ENCODE measurements at regions not wholly inside any gene's neighbourhood (a gene's known extent, or its start where the extent isn't known, plus 50 kb on each side); places are given as distances from the start of the nearest gene placed in this dataset.
"Not testable (repeated sequence)": the region's sequence is repeated elsewhere in the genome, so short reads cannot be mapped to it uniquely, and the experiment has no call there.

DNA sequence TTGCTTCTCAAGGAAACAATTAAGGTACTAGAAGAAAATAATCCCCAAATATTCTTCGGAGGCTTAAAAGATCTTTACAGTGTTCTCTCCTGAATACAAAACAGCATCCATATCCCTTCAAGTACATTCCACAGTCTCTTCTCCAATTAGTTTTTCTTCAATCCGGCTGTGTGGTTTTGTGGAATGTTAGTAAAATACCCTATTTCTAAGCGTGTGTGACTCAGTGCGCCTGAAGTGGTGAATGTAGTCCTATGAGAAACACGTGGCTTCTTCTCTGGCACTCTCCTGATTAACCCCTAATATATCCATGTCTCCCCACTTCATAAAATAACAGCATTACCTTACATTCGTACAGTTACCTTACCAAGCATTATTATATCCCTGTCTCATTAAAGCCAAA, 570.2 kb downstream of the ARL4A start:
- no peak for DNase-seq (ENCODE audit: low spot score in 2 of 2)
- TF ChIP-seq POLR2A (IDR thresholded peaks at IDR 0.05) (no peak), POLR2AphosphoS5 (IDR thresholded peaks at IDR 0.05) (no peak), EP300 (IDR thresholded peaks at IDR 0.05) (no peak)
- TF ChIP-seq, protein P1, sequence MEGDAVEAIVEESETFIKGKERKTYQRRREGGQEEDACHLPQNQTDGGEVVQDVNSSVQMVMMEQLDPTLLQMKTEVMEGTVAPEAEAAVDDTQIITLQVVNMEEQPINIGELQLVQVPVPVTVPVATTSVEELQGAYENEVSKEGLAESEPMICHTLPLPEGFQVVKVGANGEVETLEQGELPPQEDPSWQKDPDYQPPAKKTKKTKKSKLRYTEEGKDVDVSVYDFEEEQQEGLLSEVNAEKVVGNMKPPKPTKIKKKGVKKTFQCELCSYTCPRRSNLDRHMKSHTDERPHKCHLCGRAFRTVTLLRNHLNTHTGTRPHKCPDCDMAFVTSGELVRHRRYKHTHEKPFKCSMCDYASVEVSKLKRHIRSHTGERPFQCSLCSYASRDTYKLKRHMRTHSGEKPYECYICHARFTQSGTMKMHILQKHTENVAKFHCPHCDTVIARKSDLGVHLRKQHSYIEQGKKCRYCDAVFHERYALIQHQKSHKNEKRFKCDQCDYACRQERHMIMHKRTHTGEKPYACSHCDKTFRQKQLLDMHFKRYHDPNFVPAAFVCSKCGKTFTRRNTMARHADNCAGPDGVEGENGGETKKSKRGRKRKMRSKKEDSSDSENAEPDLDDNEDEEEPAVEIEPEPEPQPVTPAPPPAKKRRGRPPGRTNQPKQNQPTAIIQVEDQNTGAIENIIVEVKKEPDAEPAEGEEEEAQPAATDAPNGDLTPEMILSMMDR (IDR thresholded peaks at IDR 0.05) = no peak
- Histone ChIP-seq H3K4me3 (no peak overlapping the region), H3K27me3 (no peaks in the 10 kb centered on the region), H3K4me1 (no peaks in the 10 kb centered on the region), H3K9me3 (no peaks in the 10 kb centered on the region), H3K36me3 (no peaks in the 10 kb centered on the region), H3K27ac (no peak overlapping the region)
- 76% methylated on average over 6 of the region's 6 CpGs for WGBS

GRCh38 chr7:13258386-13258785, 571.0 kb downstream of the ARL4A start:
- H3K27me3 ChIP-seq = no peaks in the 10 kb centered on the region
- 91% methylated on average over 2 of the region's 2 CpGs for WGBS

DNA sequence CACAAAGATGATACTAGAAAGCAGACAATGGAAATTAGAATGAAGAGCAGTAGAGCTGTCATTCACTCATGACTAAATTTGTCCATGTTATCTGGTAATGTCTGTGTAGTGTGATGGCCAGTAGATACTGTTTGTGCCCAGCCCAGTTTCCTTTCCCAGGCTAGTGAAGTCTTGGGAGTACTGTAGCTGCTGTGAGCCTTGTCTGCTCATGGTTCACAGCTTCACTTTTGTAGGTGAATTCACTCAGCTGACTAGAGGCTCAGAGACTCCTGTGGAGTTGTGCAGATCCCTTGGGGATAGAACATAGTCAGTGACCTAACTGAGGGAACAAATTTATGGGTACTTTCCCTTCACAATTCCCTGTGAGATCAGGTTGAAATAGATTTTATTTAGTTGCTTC, 572.5 kb downstream of the ARL4A start:
- no peaks in the 10 kb centered on the region for H3K4me1 ChIP-seq
- no peaks in the 10 kb centered on the region for H3K36me3 ChIP-seq
- H3K4me3 ChIP-seq = no peak overlapping the region
- H3K27ac ChIP-seq = no peak overlapping the region
- TF ChIP-seq EP300 (IDR thresholded peaks at IDR 0.05) (no peak), POLR2A (IDR thresholded peaks at IDR 0.05) (no peak), POLR2AphosphoS5 (IDR thresholded peaks at IDR 0.05) (no peak)
- TF ChIP-seq, protein P1 (IDR thresholded peaks at IDR 0.05) = no peak
- no peaks in the 10 kb centered on the region for H3K9me3 ChIP-seq
- H3K27me3 ChIP-seq = no peaks in the 10 kb centered on the region
- DNase-seq (ENCODE audit: low spot score in 2 of 2) = no peak

More at GRCh38 chr7:13258386-13258785, 571.0 kb downstream of the ARL4A start:
- H3K4me1 ChIP-seq = no peaks in the 10 kb centered on the region
- H3K4me3 ChIP-seq = no peak overlapping the region
- no peaks in the 10 kb centered on the region for H3K36me3 ChIP-seq
- no peak for DNase-seq (ENCODE audit: low spot score in 2 of 2)
- no peaks in the 10 kb centered on the region for H3K9me3 ChIP-seq
- no peak overlapping the region for H3K27ac ChIP-seq
- TF ChIP-seq EP300 (IDR thresholded peaks at IDR 0.05) (no peak), POLR2AphosphoS5 (IDR thresholded peaks at IDR 0.05) (no peak), POLR2A (IDR thresholded peaks at IDR 0.05) (no peak)
- TF ChIP-seq, protein P1 (IDR thresholded peaks at IDR 0.05) = no peak

GRCh38 chr7:13262929-13263530, 575.6 kb downstream of the ARL4A start:
- Histone ChIP-seq H3K9me3 (no peaks in the 10 kb centered on the region), H3K27ac (no peak overlapping the region), H3K27me3 (no peaks in the 10 kb centered on the region), H3K4me1 (no peaks in the 10 kb centered on the region), H3K4me3 (no peak overlapping the region), H3K36me3 (no peaks in the 10 kb centered on the region)
- TF ChIP-seq, protein P1 (IDR thresholded peaks at IDR 0.05) = peak; percentile 45 to 65
- TF ChIP-seq EP300 (IDR thresholded peaks at IDR 0.05) = no peak
- 9% methylated on average over 4 of the region's 4 CpGs for WGBS
- no peak for DNase-seq (ENCODE audit: low spot score in 2 of 2)

GRCh38 chr7:13265271-13265670, 577.8 kb downstream of the ARL4A start:
- no peak overlapping the region for H3K4me3 ChIP-seq
- H3K4me1 ChIP-seq = no peaks in the 10 kb centered on the region
- H3K9me3 ChIP-seq = no peaks in the 10 kb centered on the region
- 75% methylated on average over 2 of the region's 2 CpGs for WGBS
- H3K36me3 ChIP-seq = no peaks in the 10 kb centered on the region
- no peaks in the 10 kb centered on the region for H3K27me3 ChIP-seq
- DNase-seq (ENCODE audit: low spot score in 2 of 2) = no peak
- TF ChIP-seq, protein P1 (IDR thresholded peaks at IDR 0.05) = no peak
- TF ChIP-seq POLR2AphosphoS5 (IDR thresholded peaks at IDR 0.05) (no peak), POLR2A (IDR thresholded peaks at IDR 0.05) (no peak), EP300 (IDR thresholded peaks at IDR 0.05) (no peak)
- H3K27ac ChIP-seq = no peak overlapping the region

DNA sequence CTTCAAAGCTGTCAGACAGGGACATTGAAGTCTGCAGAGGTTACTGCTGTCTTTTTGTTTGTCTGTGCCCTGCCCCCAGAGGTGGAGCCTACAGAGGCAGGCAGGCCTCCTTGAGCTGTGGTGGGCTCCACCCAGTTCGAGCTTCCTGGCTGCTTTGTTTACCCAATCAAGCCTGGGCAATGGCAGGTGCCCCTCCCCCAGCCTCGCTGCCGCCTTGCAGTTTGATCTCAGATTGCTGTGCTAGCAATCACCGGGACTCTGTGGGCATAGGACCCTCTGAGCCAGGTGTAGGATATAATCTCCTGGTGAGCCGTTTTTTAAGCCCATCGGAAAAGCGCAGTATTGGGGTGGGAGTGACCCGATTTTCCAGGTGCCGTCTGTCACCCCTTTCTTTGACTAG, 586.8 kb downstream of the ARL4A start:
- not testable (repeated sequence) for H3K27ac ChIP-seq
- WGBS = 96% methylated on average over 6 of the region's 9 CpGs

More for the DNA sequence above, 586.8 kb downstream of the ARL4A start:
- not testable (repeated sequence) for DNase-seq (ENCODE audit: low spot score in 2 of 2); H3K27me3 ChIP-seq; H3K4me1 ChIP-seq; H3K36me3 ChIP-seq; H3K4me3 ChIP-seq; H3K9me3 ChIP-seq

Measured in suprapubic skin (tissue), 4 donors.